ENCODE measurements at regions not wholly inside any gene's neighbourhood (a gene's known extent, or its start where the extent isn't known, plus 50 kb on each side); places are given as distances from the start of the nearest gene placed in this dataset.

DNA sequence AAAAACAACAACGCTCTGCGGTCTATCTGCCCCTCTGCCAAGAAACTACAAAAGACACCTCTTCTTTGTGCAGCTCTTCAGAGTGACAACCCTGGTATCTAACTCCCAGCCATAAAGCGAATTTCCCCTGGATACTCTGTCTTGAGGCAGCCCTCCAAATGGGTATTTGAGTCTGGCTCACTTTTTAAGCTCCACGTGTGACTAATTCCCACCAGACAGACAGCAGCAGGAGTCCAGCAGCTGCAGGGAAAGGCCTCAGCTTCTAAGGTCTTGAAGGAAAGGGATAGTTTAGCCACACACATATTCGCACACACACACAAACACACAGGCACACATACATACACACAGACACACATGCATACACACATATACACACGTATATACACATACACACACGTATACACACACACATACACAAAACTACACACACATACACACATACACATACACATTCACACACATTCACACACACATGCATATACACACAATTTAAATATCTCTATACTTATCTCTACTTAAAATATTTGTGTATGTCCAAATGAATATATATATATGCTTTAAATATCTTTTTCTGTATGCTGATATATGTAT, 188.8 kb downstream of the TSHZ3 start:
- DNase-seq (ENCODE audit: low spot score): no peak

GRCh38 chr19:31154021-31154420, 195.2 kb downstream of the TSHZ3 start:
- DNase-seq (ENCODE audit: low spot score): peak; percentile 56

GRCh38 chr19:31152906-31153305, 196.3 kb downstream of the TSHZ3 start:
- DNase-seq (ENCODE audit: low spot score): peak; percentile 46

DNA sequence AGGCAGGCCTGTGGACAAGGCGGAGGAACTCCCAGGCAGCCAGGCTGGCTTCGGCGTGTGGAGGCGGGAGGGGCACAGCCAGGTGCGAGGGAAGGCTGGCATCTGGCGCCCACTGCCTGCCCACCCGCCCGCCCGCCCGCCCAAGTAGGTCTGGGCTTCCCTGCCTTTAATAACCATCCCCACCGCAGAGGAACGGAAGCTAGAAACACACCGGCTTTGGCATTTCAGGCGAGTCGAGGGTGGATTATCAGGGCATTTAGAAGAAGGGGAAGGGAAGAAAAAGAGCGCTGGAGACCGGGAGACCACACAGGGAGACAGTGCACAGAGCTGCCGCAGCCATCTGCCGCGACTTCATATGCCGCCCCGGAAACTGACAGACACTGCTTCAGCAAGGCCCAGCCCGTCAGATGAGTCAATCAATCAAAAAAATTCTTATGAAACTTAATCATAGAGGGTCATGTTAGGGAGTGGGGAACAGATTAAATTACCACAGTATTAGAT, 199.7 kb downstream of the TSHZ3 start:
- DNase-seq (ENCODE audit: low spot score): no peak

- no peak for DNase-seq (ENCODE audit: low spot score)
These were observed 200.6 kb downstream of the TSHZ3 start for GRCh38 chr19:31148671-31149070.

- DNase-seq (ENCODE audit: low spot score): no peak
These were observed 202.0 kb downstream of the TSHZ3 start for GRCh38 chr19:31147234-31147633.

DNA sequence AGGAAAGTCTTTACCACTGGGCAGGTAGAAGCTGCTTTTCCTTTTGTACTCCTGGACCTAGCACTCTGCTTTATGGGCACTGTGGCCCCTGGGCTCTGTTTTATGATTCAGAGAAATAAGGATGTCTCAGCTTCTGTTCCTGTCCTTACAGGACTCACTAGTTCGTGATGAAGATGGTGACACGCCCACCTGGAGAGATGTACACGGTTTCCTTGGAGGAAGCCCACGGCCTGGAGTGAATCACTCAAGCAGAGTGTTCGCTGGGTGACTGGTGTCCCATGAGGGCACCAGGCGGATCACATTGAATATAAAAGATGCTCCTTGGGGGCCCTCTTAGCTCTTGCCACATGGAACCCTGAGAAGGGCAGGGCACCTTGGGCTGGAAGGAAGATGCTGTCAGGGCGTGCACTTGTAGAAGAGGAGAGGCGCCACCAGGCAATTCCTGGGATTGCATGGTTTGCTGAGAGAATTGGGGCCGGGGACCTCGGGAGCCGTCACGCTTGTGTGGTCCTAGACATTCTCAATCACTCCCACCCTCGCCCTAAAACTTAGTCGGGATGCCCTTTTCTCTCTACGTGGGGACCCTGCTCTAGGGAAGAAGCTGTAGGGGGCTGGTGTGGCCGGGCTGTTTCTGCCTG, 202.6 kb downstream of the TSHZ3 start:
- DNase-seq (ENCODE audit: low spot score): no peak

GRCh38 chr19:31146015-31146414, 203.2 kb downstream of the TSHZ3 start:
- no peak for DNase-seq (ENCODE audit: low spot score)

DNA sequence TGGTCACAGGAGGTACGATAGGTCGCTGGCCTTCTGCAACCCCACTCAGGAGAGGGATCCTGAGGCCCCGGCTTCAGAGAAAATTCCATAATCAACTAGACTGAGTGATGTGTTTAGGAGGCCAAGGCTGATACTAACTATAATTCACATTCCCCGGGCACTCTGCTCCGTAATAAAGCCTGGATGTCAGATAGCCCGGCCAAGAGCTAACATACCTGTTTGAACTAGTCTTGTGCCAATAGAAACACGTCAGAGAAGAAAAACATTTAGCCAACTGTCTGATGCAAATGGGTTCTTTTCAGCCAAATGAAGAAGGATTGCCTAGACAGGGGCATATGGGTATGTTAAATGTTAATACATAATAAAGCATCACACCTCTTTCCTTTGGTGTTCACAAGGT, 204.2 kb downstream of the TSHZ3 start:
- DNase-seq (ENCODE audit: low spot score): no peak

- no peak for DNase-seq (ENCODE audit: low spot score)
These were observed 205.0 kb downstream of the TSHZ3 start for GRCh38 chr19:31144075-31144870.

DNA sequence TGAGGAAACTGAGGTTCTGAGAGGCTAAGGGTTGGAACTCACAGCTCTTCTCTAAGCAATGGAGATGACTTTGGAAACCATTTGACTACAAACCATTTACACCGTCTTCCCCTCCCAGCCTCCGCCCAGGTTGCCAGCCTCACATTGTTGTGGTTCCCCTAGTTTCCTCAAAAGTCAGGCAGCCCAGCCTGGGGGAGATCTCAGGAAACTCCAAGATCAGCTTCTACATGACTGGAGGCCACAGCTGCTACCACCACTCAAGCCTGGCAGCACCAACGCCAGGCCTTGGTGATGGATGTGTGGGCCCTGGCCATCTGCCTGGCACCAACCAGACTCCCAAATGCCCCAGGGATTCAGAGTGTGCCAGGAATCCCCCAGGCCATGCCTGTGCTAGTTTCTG, 207.9 kb downstream of the TSHZ3 start:
- no peak for DNase-seq (ENCODE audit: low spot score)

- DNase-seq (ENCODE audit: low spot score): no peak
These were observed 208.5 kb downstream of the TSHZ3 start for GRCh38 chr19:31140717-31141116.

- DNase-seq (ENCODE audit: low spot score): peak; percentile 74
These were observed 209.2 kb downstream of the TSHZ3 start for GRCh38 chr19:31139871-31140505.

GRCh38 chr19:31138077-31138476, 211.2 kb downstream of the TSHZ3 start:
- DNase-seq (ENCODE audit: low spot score): no peak

- DNase-seq (ENCODE audit: low spot score): no peak
These were observed 213.4 kb downstream of the TSHZ3 start for GRCh38 chr19:31135841-31136240.

GRCh38 chr19:31132753-31133110, 216.5 kb downstream of the TSHZ3 start:
- no peak for DNase-seq (ENCODE audit: low spot score)

DNA sequence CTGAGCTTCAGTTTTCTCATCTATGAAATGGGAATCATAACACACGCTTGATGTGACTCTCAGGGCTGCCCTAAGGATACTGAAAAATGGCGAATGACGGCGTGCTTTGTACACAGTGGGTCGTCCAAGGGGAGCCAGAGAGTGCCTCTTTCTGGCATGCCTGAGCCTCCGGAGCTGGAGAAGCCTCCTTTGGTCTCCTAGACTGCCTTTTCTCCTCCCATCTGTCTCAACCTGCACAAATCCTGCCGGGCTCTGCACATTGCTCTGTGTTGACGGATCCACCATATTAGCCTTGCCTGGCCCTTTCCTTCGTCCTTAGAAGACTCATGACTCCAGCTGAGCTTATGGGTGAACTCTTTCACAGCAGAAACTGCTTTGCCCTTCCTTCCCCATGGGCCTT, 220.9 kb downstream of the TSHZ3 start:
- DNase-seq (ENCODE audit: low spot score): no peak

DNA sequence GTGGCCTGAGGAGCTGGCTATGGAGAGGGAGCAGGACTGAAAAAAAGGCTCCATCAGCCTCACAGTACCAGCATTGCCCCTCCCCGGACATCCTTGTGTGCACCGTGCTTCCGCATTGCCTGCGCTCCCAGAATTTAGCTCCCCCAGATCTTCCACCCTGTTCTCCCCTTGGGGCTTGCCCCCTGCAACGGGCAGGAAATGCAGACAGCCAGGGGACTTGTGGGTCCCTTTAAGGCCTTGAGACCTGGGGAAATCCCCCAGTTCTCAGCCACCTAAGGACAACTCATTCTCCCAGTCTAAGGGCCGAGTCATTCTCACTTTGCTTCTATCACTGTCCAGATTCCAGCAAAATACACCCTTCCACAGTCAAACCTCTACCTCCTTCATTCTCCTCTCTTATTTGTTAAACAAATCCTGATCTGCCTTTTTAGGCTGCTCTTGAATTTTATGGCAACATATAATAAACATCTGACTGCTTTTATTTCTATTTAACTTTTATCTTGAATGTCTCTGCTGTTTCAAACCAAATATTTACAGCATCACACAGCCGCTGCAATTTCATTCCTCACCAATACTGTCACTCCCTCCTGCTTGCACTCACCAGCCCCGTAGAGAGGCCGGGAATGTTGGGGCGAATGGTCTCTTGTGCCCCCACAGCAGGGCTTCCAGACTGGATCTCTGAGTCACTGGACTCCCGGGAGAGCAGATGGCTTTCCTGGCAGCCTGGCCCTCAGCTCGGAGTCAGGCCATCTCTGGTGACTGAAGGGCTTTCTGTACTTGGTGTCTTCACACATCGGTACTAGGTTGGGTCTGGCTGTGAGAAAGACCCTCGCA, 221.9 kb downstream of the TSHZ3 start:
- DNase-seq (ENCODE audit: low spot score): peak; percentile 92

GRCh38 chr19:31126236-31126635, 223.0 kb downstream of the TSHZ3 start:
- no peak for DNase-seq (ENCODE audit: low spot score)

GRCh38 chr19:31125071-31125470, 224.2 kb downstream of the TSHZ3 start:
- DNase-seq (ENCODE audit: low spot score): no peak

- no peak for DNase-seq (ENCODE audit: low spot score)
These were observed 227.7 kb downstream of the TSHZ3 start for GRCh38 chr19:31121501-31121900.

- DNase-seq (ENCODE audit: low spot score): no peak
These were observed 228.3 kb downstream of the TSHZ3 start for GRCh38 chr19:31120952-31121351.
